Liver (tissue), 3 donors: ENCODE measurements at regions not wholly inside any gene's neighbourhood (a gene's known extent, or its start where the extent isn't known, plus 50 kb on each side); places are given as distances from the start of the nearest gene placed in this dataset.

Experiments
- GABPA ChIP-seq, 2 donors: IDR thresholded peaks in 1 of 2; conservative IDR thresholded peaks in 1 of 2; 2 replicates each; pipeline ENCODE4 v1.6.1; 2016; ENCODE audit warnings: antibody characterized with exemption in 2 of 2, mild to moderate bottlenecking in 1 of 2, moderate library complexity in 1 of 2
- HNF4G ChIP-seq: IDR thresholded peaks from 2 replicates; pipeline ENCODE4 v1.6.1; 2016; ENCODE audit warnings: antibody characterized with exemption
- JUND ChIP-seq, 2 donors: IDR thresholded peaks; 2 replicates each; pipeline ENCODE4 v1.6.1; 2016; ENCODE audit warnings: antibody characterized with exemption in 2 of 2
- RAD21 ChIP-seq, 2 donors: IDR thresholded peaks; 2 replicates each; pipeline ENCODE4 v1.6.1; 2016; ENCODE audit warnings: antibody characterized with exemption in 2 of 2, mild to moderate bottlenecking in 2 of 2
- SP1 ChIP-seq: IDR thresholded peaks from 2 replicates; pipeline ENCODE4 v1.6.1; 2018; ENCODE audit warnings: antibody characterized with exemption, mild to moderate bottlenecking
- TAF1 ChIP-seq: conservative IDR thresholded peaks from 2 replicates; pipeline ENCODE4 v1.6.1; 2016; ENCODE audit warnings: antibody characterized with exemption, mild to moderate bottlenecking
- YY1 ChIP-seq: IDR thresholded peaks from 2 replicates; pipeline ENCODE4 v1.6.1; 2016; ENCODE audit warnings: antibody characterized with exemption, mild to moderate bottlenecking
- TF ChIP-seq, protein P1 (sequence below): fragments of 150-350 bp; IDR thresholded peaks from 2 replicates; pipeline ENCODE4 v1.5.1; 2017; ENCODE audit warnings: improper control_type of control experiment, low read depth, low read length; ENCODE audit not compliant: missing input control
- TF ChIP-seq, protein P2 (sequence below): IDR thresholded peaks from 2 replicates; pipeline ENCODE4 v1.6.1; 2016; ENCODE audit warnings: antibody characterized with exemption
- TF ChIP-seq, protein P3 (sequence below): IDR thresholded peaks from 2 replicates; pipeline ENCODE4 v1.6.1; 2016; ENCODE audit warnings: antibody characterized with exemption
- TF ChIP-seq, protein P4 (sequence below): IDR thresholded peaks from 2 replicates; pipeline ENCODE4 v1.6.1; 2016; ENCODE audit warnings: antibody characterized with exemption, mild to moderate bottlenecking
- donor health status: healthy.
- donor health status: healthy.

DNA sequence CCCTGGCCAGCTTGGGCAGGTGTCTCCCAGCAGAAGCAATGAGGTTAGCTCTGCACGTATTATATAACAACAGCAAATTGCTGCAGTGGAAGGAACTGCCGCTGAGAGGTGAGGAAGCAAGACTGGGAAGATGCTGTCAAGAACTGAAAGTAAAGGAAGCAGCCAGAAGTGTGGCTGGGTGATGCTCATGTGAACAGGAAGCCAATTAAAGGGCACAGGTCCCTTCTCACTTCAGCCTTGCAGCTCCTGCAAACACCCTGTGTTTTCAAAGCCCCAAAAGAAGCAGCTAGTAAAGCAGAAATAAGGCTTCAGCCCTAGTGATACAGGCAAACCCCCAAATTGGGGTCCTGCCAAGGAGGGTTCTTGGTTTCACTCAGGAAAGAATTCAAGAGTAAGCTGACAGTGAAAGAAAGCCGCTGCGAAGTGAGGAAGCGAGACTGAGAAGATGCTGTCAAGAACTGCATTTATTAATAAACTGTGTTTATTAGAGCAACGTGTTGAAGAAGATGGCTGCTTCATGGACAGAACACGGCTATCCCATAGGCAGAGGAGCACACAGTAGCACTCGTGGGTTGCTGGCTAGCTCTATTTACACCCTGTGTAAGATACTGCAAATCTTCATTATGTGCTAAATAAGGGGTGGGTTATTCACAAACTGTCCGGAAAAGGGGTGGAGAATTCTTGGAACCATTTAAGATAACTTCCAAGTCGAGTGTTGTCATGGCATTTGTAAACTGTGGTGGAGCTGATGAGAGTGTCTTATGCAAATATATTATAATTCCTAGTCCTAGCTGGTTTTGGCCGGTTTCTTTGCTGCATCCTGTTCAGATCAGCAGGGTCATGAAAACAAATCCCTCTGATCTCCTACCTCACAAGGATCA lies 152.2 kb downstream of the LINC00237 start:
- no peak for TF ChIP-seq YY1
- TF ChIP-seq HNF4G = no peak
- TF ChIP-seq, protein P1, sequence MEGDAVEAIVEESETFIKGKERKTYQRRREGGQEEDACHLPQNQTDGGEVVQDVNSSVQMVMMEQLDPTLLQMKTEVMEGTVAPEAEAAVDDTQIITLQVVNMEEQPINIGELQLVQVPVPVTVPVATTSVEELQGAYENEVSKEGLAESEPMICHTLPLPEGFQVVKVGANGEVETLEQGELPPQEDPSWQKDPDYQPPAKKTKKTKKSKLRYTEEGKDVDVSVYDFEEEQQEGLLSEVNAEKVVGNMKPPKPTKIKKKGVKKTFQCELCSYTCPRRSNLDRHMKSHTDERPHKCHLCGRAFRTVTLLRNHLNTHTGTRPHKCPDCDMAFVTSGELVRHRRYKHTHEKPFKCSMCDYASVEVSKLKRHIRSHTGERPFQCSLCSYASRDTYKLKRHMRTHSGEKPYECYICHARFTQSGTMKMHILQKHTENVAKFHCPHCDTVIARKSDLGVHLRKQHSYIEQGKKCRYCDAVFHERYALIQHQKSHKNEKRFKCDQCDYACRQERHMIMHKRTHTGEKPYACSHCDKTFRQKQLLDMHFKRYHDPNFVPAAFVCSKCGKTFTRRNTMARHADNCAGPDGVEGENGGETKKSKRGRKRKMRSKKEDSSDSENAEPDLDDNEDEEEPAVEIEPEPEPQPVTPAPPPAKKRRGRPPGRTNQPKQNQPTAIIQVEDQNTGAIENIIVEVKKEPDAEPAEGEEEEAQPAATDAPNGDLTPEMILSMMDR = no peak
- no peak for TF ChIP-seq TAF1
- TF ChIP-seq, protein P2, sequence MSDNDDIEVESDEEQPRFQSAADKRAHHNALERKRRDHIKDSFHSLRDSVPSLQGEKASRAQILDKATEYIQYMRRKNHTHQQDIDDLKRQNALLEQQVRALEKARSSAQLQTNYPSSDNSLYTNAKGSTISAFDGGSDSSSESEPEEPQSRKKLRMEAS = no peak
- TF ChIP-seq, protein P3, sequence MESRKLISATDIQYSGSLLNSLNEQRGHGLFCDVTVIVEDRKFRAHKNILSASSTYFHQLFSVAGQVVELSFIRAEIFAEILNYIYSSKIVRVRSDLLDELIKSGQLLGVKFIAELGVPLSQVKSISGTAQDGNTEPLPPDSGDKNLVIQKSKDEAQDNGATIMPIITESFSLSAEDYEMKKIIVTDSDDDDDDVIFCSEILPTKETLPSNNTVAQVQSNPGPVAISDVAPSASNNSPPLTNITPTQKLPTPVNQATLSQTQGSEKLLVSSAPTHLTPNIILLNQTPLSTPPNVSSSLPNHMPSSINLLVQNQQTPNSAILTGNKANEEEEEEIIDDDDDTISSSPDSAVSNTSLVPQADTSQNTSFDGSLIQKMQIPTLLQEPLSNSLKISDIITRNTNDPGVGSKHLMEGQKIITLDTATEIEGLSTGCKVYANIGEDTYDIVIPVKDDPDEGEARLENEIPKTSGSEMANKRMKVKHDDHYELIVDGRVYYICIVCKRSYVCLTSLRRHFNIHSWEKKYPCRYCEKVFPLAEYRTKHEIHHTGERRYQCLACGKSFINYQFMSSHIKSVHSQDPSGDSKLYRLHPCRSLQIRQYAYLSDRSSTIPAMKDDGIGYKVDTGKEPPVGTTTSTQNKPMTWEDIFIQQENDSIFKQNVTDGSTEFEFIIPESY = no peak
- TF ChIP-seq RAD21 (IDR thresholded peaks at IDR 0.05) = no peak
- TF ChIP-seq, protein P4, sequence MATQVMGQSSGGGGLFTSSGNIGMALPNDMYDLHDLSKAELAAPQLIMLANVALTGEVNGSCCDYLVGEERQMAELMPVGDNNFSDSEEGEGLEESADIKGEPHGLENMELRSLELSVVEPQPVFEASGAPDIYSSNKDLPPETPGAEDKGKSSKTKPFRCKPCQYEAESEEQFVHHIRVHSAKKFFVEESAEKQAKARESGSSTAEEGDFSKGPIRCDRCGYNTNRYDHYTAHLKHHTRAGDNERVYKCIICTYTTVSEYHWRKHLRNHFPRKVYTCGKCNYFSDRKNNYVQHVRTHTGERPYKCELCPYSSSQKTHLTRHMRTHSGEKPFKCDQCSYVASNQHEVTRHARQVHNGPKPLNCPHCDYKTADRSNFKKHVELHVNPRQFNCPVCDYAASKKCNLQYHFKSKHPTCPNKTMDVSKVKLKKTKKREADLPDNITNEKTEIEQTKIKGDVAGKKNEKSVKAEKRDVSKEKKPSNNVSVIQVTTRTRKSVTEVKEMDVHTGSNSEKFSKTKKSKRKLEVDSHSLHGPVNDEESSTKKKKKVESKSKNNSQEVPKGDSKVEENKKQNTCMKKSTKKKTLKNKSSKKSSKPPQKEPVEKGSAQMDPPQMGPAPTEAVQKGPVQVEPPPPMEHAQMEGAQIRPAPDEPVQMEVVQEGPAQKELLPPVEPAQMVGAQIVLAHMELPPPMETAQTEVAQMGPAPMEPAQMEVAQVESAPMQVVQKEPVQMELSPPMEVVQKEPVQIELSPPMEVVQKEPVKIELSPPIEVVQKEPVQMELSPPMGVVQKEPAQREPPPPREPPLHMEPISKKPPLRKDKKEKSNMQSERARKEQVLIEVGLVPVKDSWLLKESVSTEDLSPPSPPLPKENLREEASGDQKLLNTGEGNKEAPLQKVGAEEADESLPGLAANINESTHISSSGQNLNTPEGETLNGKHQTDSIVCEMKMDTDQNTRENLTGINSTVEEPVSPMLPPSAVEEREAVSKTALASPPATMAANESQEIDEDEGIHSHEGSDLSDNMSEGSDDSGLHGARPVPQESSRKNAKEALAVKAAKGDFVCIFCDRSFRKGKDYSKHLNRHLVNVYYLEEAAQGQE = no peak
- no peak for TF ChIP-seq JUND (IDR thresholded peaks at IDR 0.05)
- TF ChIP-seq SP1 = no peak
- no peak for TF ChIP-seq GABPA (IDR thresholded peaks at IDR 0.05 in 1 of 2, conservative IDR thresholded peaks at IDR 0.05 in 1 of 2)
